MM.1S (cell line): ENCODE measurements at regions not wholly inside any gene's neighbourhood (a gene's known extent, or its start where the extent isn't known, plus 50 kb on each side); places are given as distances from the start of the nearest gene placed in this dataset.

Source experiments
- EZH2 ChIP-seq: fragments of 300-600 bp; sonication (generic); optimal IDR thresholded peaks from 2 replicates; pipeline ENCODE3; 2017; ENCODE audit warnings: low read depth, mild to moderate bottlenecking, antibody characterized with exemption, low read length, mixed read lengths
- EZH2phosphoT487 ChIP-seq: fragments of 300-600 bp; sonication (generic); IDR thresholded peaks from 2 replicates; pipeline ENCODE4 v1.6.1; 2018; ENCODE audit warnings: antibody characterized with exemption, low read length
- TF ChIP-seq, protein P1 (sequence below): fragments of 300-600 bp; sonication (generic); IDR thresholded peaks from 2 replicates; pipeline ENCODE4 v1.5.1; 2016; ENCODE audit warnings: antibody characterized with exemption, low read length, mixed read lengths

- TF ChIP-seq, protein P1, sequence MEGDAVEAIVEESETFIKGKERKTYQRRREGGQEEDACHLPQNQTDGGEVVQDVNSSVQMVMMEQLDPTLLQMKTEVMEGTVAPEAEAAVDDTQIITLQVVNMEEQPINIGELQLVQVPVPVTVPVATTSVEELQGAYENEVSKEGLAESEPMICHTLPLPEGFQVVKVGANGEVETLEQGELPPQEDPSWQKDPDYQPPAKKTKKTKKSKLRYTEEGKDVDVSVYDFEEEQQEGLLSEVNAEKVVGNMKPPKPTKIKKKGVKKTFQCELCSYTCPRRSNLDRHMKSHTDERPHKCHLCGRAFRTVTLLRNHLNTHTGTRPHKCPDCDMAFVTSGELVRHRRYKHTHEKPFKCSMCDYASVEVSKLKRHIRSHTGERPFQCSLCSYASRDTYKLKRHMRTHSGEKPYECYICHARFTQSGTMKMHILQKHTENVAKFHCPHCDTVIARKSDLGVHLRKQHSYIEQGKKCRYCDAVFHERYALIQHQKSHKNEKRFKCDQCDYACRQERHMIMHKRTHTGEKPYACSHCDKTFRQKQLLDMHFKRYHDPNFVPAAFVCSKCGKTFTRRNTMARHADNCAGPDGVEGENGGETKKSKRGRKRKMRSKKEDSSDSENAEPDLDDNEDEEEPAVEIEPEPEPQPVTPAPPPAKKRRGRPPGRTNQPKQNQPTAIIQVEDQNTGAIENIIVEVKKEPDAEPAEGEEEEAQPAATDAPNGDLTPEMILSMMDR: no peak
- no peak for TF ChIP-seq EZH2
- no peak for TF ChIP-seq EZH2phosphoT487
Measured at GRCh38 chr4:4711902-4712301, 147.6 kb upstream of the MSX1 start.
